T-helper 1 cell (primary cell): ENCODE measurements at regions not wholly inside any gene's neighbourhood (a gene's known extent, or its start where the extent isn't known, plus 50 kb on each side); places are given as distances from the start of the nearest gene placed in this dataset.
"Not testable (repeated sequence)": the region's sequence is repeated elsewhere in the genome, so short reads cannot be mapped to it uniquely, and the experiment has no call there.

Experiments used
- DNase-seq, 5 donors: peaks; one replicate each; pipeline ENCODE4 v3.0.0-alpha.2; 2012 to 2020

DNA sequence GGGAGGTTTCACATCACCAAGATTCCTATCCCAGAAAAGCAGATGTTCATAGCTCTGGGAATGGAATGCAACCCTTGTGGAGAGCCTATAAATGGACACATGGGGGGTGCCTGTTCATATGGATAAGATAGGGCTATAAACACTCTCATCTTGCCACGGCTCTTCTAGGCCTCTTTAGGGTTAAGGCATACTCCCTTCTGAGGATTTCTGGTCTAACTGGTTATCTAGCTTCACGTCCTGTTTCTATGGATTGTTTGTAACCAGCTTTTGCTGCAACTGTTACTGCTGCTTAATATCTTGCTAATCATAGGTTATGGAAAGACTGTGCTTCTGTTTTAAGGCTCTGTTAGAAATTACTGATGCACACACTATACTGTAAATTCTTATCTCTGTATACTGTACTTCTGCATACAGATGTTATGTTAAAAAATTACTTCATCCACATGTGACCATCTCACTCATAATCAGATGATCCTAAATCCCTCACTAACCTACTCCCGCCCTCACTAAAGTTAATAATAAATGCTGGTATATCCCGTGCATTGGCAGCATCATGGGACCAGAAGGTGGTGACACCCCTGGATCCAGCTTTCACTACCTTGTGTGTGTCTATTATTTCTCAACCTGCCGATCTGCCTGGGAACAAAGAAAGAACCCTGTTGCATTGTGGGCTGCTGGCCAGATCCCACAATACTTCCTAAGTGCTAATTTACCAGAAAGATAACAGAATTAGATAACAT, 68.7 kb downstream of the PRKAB2 start:
- DNase-seq, result not testable (repeated sequence)

DNA sequence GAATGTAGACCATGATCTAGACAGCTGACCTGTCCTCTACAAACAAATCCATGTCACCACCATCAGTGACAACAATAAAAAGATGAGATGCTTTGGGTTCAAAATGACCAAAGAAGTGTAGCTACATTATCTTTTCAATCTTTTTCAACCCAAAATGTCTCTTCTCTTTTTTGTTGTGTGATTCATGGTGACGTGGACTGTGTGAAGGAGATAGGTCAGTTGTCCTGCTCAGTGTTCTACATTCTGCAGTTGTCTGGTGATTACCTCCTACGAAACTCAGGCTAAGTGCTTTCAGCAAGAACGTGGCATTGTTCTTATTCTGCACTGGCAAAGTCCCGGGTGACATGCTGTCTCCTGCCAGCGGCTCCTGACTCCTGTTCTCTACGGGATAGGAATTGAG, 73.1 kb downstream of the PRKAB2 start:
- DNase-seq, result no peak

DNA sequence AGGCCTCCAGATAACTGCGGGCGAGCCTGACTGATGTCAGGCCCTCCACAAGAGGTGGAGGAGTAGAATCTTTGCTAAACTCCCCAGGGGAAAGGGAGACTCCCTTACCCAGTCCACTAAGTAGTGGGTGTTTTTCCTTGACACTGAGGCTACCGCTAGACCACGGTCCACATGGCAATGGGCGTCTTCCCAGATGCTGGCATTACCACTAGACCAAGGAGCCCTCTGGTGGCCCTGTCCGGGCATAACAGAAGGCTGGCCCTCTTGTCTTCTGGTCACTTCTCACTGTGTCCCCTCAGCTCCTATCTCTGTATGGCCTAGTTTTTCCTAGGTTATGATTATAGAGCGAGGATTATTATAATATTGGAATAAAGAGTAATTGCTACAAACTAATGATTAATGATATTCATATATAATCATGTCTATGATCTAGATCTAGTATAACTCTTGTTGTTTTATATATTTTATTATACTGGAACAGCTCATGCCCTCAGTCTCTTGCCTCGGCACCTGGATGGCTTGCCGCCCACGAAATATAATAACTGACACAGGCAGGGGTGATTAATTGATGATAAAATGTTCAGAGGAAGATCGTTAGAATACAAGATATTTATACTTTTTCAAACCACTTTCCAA, 73.8 kb downstream of the PRKAB2 start:
- not testable (repeated sequence) for DNase-seq

DNA sequence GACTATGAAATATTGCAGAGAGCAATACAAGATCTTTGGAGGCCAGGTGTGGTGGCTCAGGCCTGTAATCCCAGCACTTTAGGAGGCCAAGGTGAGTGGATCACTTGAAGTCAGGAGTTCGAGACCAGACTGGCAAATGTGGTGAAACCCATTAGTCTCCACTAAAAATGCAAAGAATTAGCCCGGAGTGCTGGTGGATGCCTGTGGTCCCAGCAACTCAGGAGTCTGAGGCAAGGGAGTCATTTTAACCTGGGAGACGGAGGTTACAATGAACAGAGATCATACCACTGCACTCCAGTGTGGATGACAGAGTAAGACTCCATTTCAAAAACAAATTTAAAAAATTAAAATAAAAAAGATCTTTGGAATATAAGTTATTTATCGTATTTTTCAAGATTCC, 76.6 kb downstream of the PRKAB2 start:
- DNase-seq, result no peak

DNA sequence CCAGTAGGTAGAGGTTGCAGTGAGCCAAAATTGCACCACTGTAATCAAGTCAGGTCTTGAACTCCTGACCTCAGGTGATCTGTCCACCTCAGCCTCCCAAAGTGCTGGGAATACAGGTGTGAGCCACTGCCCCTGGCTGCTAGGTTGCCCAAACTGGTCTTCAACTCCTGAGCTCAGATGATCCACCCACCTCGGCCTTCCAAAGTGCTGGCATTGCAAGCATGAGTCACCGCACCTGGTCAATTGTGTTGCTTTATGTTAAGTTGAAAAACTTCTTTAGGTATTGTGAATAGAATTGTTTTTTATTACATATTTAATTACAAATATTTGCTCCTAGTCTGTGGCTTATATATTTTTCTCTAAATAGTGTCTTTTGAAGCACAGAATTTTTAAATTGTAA, 80.5 kb downstream of the PRKAB2 start:
- no peak for DNase-seq

DNA sequence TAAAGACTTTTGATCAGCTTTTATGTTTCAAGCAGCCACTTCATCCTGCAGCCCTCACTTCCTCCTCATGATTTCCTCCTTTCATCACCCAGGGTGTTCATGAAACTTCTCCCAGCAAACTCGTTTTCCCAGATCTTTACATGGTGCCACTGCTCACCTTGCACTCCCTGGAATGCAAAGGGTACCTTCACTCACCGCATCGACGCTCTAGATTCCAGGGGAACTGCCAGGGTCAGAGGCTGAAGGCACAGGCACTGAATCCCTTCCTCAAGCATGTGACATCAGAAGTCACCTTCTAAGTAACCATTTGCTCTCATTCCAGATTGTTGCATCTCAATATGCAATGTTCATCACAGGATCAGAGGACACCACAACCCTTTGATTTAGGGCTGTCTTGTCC, 82.8 kb downstream of the PRKAB2 start:
- DNase-seq, result no peak

DNA sequence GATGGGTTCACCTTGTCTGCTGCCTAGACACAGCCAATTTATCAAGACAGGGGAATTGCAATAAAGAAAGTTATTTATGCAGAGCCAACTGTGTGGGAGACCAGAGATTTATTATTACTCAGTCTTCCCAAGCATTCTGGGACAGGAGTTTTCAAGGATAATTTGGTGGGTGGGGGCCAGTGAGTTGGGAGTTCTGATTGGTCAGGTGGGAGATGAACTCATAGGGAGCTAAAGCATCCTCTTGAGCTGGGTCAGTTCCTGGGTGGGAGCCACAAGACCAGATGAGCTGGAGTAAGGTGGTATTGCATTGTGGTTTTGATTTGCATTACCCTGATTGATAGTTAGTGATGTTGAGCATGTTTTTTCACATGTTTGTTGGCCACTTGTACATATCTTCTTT, 86.1 kb downstream of the PRKAB2 start:
- no peak for DNase-seq

DNA sequence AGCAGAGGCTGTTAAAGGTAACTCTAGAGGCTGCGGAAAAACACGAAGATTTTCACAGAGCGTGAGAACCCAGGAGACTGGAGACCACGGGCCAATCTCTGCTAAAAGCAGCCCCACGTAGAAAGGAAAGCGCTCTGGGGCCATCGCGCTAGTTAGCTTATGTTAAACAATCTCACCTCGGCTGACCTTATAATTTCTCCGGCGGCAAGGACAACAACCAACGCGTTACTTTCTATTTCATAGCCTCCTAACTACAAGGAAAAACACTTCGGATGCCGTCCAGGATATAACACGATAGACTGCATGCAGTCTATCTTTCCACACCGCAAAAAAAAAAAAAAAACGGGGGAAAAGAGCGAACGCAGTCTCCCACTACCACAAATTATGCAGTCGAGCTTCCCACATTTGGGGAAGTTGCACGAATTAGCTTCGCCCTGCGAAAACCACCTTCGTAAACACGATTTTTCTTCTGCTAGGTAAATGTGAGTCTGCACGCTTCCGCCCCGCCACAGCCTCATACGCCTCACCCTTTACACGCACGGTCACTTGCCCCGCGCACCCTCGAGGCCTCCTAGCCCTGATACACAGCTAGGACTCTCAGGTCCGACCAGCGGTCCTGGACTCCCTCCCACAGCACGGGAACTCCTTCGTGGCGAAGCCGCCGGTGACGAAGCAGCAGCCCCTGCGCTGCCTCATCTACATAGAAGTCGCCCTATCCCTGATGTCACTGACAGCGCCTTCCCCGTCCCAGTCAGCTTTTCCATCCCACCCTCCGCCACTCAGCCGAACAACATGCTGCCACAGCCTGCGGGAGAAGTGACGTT, 87.8 kb downstream of the PRKAB2 start:
- DNase-seq, result peak; percentile 40 to 86 (median 70)

DNA sequence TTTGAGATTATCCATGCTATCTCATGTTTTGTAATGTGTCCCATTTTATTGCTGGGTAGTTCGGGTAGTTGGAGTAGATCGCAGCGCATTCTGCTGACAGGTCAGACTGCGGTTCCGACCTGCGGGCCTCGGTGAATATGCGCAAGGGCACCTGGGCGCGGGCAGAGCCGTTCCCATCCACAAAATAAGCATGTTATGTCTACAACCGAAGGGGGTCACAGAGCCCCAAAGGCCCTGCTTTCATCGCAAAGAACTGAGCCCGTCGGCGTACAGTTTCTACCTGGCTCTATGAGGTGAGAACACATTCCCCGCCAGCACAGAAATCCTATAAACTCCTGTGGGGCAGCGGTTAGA, 88.4 kb downstream of the PRKAB2 start:
- DNase-seq, result no peak

DNA sequence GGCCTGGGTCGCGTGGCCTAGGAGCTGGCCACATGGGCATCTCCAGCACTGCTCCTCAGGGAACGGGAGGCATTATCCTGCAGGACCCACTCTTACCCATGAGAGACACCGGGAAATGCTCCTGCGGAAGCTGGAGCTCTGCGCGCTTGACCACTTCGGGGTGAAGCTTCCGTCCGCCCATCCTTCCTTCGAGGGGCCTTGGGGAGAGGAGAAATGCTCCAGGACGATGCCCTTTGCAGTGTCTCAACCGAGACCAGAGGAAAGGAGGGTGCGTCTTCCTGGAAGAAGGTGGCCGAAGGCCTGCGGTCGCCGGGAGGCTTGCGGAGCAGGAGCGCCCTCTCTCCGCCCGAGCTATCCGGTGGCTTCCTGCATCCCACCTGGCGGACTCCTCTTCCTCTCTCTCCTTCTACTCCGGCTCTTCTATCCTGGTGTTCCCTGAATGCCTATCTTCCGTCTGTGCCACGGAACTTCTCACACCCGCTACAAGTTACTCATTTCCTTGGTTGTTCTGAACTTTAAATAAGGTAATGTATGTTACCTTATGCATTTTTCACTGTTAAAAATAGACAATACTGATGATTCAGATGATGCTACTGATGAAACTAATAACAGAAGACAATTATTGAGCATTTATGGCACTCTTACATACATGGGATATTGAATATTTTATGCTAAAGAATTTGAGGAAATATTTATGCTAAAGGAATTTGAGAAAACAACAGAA, 91.4 kb downstream of the PRKAB2 start:
- no peak for DNase-seq

DNA sequence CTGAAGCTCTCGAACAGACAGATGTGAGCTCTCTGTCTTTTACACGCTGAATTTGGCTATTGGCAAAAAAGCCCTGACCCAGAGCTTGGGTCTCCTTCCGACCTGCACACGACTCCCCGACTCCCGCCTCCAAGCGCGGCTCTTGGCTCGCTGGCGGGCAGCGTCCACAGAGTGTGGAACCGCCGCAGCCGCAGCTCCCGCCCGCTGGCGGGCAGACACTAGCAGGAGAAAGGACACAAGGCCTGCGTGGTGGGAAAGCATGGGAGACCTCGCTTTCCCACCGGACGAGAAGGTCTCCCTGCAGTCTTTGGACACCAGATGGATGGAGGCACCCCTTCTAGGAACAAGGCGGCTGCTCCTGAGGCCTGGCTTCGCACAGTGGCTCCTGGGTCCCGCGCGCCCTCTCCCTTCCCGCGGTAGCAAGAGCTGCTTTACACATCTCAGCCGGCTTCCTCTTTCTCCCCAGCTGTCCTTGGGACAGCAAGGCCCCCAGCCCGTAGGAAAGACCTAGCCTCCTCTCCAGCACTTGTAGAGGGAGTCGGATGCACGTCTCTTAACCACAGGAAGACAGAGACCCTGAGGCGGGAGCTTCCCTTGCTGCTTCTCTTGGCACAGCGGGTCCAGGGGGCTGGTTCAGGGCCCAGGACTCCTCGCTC, 92.1 kb downstream of the PRKAB2 start:
- DNase-seq, result no peak

DNA sequence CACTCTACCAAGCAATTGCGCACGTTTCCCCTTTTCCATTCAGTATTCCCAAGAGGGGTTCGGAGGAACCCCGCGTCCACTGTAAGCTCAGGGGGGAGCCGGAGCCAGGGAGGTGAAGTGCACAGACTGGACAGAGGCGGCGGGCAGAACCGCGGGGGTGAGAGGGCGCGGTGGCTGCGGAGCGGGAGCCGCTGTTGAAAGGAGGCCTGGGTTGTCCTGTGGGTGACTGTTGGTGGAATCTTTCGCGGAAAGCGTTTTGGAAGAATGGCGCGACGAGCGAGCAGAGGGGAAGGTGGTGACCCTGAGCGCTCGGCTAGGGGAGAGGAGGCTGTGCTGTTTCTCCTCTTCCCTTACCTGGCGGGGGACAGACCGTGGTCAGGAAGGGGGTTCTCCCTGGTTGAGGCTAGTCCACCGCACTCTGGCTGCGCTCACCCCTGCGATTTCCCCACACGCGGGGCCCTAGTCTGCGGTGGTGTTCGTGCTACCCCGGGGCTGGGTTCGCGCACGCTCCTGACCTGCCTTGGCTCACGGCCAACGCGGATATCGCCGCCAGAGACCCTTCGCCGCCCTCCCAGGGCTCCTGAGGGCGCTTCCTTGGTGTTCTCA, 92.8 kb downstream of the PRKAB2 start:
- DNase-seq, result no peak

DNA sequence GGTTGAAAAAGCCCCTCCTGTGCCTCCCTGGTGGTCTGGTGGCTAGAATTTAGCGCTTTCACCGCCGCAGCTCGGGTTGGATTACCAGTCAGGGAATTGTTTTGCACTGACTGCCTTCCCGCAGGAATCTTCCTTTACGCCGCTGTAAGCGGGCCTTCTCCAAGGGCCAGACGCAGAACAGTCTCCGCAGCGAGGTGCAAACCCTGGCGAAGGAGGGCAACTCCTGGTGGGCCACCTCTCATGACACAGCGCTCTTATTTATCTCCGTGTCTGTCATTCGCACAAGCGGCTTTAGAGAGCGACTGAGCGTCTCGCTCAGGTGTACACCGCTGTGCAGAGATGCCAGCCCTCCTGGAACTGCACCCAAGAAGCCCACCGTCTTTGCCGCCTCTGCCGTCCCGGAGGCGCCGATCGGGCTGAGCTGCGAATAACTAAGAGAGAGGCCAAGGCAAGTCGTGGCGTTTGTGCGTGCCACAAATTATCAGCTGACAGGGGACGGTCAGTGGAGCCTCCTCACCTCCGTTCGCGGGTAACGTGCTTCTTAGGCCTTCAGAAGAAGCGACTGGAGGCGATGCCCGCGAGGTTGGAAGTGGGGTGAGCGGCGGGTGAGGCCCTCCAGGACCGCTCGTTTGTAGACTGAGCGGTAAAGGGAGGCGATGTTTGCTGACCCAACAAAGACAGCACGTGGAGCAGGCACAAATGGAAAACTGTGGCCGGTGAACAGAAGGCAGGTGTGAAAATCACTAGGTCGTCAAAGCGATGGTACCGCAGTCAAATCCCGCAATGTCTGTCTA, 93.5 kb downstream of the PRKAB2 start:
- no peak for DNase-seq

DNA sequence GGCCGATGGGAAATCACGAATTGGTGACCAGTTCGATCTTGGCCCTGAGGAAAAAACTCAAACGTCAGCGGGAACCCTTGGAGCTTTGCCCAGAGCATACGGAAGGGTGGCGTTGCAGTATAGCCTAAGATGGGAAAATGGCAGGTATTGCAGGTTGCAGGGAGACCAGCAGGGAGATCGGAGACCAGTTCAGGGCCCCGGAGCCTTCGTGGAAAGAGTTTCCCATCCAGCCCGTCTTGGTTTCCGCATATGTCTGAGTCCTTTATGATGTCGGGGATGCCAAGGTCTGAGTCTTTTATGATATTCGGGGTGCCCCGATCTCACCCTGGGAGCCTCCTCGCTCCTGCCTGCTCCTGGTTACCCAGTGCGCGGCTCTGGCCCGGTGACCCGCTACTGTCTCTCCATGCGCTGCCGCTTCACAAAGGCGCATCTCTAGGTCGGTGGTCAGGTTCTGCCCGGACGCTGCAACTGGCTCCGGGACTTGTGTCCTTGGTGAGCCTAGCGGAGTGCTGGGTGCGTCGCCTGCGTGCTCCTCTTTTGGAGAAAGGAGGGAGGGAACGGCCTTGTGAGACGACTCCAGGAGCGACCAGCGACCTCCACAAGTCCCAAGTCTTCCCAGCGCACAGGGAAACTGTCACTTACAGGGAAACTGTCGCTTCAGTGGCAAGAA, 94.2 kb downstream of the PRKAB2 start:
- no peak for DNase-seq

DNA sequence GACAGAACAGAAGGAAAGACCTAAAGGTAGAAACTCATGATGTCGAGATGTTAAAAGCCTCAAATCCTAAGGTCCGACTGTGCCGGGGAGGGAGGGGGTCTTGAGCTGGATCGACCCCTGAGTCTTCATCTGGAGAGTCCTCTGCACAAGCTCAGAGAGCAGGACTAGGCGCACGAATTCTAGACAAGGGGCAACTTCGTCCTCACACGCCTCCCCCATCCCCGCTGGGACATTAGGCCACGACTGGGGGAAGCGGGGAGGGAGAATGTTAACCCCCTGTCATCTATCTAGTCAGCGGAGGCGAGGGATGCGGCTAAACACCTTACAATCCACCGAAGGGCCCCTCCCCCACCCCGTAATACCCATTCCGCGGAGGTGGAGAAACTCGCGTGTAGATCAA, 94.7 kb downstream of the PRKAB2 start:
- no peak for DNase-seq

DNA sequence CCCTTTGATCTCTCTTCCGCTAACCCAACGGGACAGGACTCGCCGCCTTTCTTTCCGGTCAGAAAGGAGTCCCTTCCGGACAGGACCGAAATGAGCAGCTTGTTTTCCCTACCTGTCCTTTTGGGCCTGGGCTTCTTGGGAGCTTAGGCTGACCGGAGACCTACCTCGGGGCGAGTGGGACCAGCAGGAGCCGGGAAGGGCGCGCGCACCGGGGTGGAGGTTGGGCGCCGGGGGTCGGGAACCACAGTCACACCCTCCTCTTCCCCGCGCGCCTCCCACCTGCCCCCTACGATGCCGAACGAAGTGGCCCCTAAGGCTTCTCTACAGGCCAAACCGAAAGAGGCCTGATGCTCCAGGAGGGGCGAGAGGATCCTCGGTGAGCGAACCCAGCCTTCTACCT, 95.2 kb downstream of the PRKAB2 start:
- no peak for DNase-seq

DNA sequence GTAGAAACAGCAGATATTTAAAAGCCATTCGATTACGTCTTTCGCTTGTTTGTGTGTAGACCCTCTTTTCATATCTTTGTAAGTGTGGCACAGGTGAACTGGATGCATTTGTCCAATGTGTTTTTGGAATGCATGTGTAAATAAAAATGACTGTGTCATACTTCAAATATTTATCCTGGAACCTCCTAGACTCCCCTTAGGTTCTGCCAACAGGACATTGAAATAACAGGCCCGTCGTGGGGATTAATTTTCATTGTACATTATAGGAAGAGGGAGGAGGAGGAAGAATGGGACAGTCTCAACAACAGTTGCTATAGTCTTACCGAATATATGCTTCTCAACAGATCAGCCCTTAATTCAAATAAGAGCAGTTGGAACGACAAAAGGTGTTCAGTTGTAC, 95.8 kb downstream of the PRKAB2 start:
- no peak for DNase-seq

DNA sequence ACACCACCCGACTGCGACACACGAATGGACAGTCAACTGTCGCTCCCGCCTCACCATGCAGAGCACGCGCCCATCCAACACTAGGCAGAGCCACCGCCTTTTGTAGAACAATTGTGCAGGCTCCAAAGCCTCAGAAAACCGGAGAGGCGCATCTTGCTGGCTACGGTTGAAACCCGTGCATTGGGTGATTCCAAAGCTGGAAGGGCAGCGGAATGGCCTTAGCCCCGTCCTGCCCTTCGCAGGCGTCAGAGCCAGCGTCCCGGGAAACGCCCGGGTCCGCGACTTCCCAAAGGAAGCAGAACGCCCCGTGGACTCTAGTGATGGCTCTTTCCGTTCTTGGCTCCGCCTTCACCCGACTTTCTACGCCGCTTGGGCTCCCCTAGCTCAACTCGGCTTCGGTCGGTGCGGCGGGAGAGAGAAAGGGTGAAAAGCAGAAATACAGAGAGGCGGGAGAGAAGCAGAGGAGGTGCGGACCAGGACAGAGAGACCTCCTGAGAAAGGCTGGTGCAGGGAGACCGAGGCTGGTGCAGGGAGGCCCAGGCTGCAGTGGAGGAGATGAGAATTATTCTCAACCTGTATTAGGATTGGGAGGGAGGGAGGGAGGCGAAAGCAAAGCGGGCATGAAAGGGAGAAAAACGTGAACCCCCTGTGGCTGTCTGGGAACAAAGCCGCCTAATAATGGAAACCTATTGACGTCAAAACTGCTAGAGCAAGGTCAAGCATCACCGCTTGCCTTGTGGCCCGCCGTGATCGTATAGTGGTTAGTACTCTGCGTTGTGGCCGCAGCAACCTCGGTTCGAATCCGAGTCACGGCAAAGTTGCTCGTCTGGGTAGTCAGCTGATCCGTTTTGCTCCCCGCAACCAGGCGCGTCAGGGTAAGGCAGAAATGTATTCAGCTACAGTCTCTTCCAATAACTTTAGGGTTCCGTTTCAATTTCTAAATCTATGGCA, 99.5 kb downstream of the PRKAB2 start:
- DNase-seq, result no peak

DNA sequence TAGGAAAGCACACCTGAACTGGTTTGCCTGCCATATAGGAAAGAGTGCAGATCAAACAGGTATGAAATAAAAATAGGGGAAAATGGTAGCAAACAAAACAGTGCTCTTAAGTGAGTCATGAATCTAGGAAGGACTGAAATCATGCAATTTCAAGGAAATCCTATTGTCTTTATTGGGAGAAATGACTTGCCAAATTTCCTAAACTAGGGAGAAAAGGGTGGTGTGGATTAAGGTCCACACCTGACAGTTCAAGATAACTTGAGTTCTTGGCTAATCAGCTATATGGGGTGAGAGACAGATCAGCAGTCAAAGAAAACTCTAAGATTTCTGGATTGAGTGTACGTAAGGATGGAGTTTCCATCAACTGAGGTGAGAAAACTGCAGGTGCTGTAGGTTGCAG, 101.1 kb downstream of the PRKAB2 start:
- DNase-seq, result no peak

DNA sequence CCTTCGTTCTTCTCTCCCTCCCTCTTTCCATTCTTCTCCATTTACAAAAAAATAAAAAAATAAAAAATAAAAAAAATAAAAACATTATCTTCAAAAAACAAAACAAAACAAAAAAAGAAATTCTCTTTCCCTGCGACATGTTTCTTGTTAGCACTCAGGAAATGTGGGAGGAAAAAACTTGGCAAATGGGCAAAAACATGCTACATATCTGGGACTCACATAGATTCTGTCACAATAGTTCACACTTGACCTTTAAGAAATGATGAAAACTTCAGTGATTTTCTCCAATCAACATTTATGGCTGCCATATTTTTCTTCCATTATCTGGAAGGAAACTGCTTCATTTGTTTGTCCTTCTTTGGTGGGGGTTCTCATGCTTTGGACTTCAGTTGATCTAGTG, 109.3 kb downstream of the PRKAB2 start:
- no peak for DNase-seq
